Lung (tissue), 11 donors: ENCODE measurements at regions not wholly inside any gene's neighbourhood (a gene's known extent, or its start where the extent isn't known, plus 50 kb on each side); places are given as distances from the start of the nearest gene placed in this dataset.

ENCODE experiments used
- ATAC-seq: fragments of 200-7000 bp; cut with Tn5 transposase; one replicate; pipeline ENCODE4 v1.9.1; 2020; ENCODE audit warnings: moderate number of reproducible peaks; ENCODE audit not compliant: insufficient read depth, low FRiP score
- DNase-seq, 3 donors: peaks; one replicate each; pipeline ENCODE4 v3.0.0-alpha.2; 2013 to 2017
- H3K27ac ChIP-seq, 2 donors: one replicate each; pipeline ENCODE4 v1.5.1; 2013; ENCODE audit warnings: mild to moderate bottlenecking in 2 of 2, moderate library complexity in 2 of 2, control low read depth in 1 of 2, inconsistent platforms in 1 of 2, low read depth in 1 of 2, low read length in 1 of 2
- H3K27me3 ChIP-seq, 3 donors: one replicate each; pipeline ENCODE4 v1.5.1; 2013; ENCODE audit warnings: low read length in 2 of 3; ENCODE audit not compliant: control insufficient read depth in 3 of 3, insufficient read depth in 3 of 3
- H3K36me3 ChIP-seq, 4 donors: one replicate each; pipeline ENCODE4 v1.5.1; 2013; ENCODE audit warnings: low read length in 4 of 4, mild to moderate bottlenecking in 1 of 4, moderate library complexity in 1 of 4; ENCODE audit not compliant: control insufficient read depth in 4 of 4, insufficient read depth in 4 of 4
- H3K4me1 ChIP-seq, 5 donors: one replicate each; pipeline ENCODE4 v1.5.1; 2013; ENCODE audit warnings: low read length in 5 of 5, mild to moderate bottlenecking in 2 of 5, moderate library complexity in 1 of 5; ENCODE audit not compliant: control insufficient read depth in 5 of 5, insufficient read depth in 5 of 5
- H3K4me3 ChIP-seq: one replicate; pipeline ENCODE4 v1.5.1; 2013; ENCODE audit warnings: mild to moderate bottlenecking, control low read depth, moderate library complexity
- H3K9ac ChIP-seq, 2 donors: one replicate each; pipeline ENCODE4 v1.5.1; 2013; ENCODE audit warnings: low read length in 2 of 2, control low read depth in 1 of 2; ENCODE audit not compliant: insufficient read depth in 1 of 2
- H3K9me3 ChIP-seq, 4 donors: one replicate each; pipeline ENCODE4 v1.5.1; 2013; ENCODE audit warnings: low read length in 3 of 4, mild to moderate bottlenecking in 1 of 4, moderate library complexity in 1 of 4; ENCODE audit not compliant: control insufficient read depth in 4 of 4, insufficient read depth in 3 of 4
- CTCF ChIP-seq: IDR thresholded peaks from 2 replicates; pipeline ENCODE4 v1.5.1; 2012; ENCODE audit warnings: mild to moderate bottlenecking; ENCODE audit errors: control extremely low read depth, extremely low read depth
- WGBS, 2 donors: extraction: QIAGEN DNeasy Blood & Tissue Kit; methylation state at CpG; one replicate each; pipeline ENCODE4 v1.1.7; 2013; 5-methylcytosine and 5-hydroxymethylcytosine counted together
- donor health status: control.
- donor health status: control.
- donor health status: Bipolar disorder and iron deficiency.
- donor health status: healthy.
- donor health status: DM: yes; HTN: yes; CAD: no.

- H3K27ac ChIP-seq: no peak overlapping the region
- no peaks in the 10 kb centered on the region for H3K4me1 ChIP-seq
- H3K4me3 ChIP-seq: no peak overlapping the region
- no peak for TF ChIP-seq CTCF
- peaks cover 0 to 10% (median 0%) of the 10 kb centered on the region in 3 donors for H3K27me3 ChIP-seq
- no peak overlapping the region for H3K9ac ChIP-seq
- DNase-seq: no peak
- H3K9me3 ChIP-seq: peaks cover 0 to 2% (median 0%) of the 10 kb centered on the region in 4 donors
- no peaks in the 10 kb centered on the region for H3K36me3 ChIP-seq
- ATAC-seq: no peak
- 85 to 95% methylated on average over 5 of the region's 5 CpGs for WGBS, 2 donors
These were observed 409.2 kb upstream of the FGF13 start for GRCh38 chrX:139120760-139121159.

GRCh38 chrX:139113708-139114107 is 402.2 kb upstream of the FGF13 start:
- H3K27ac ChIP-seq: no peak overlapping the region
- no peak overlapping the region for H3K4me3 ChIP-seq
- no peaks in the 10 kb centered on the region for H3K9me3 ChIP-seq
- no peaks in the 10 kb centered on the region for H3K4me1 ChIP-seq
- no peak for TF ChIP-seq CTCF
- no peak for DNase-seq
- no peaks in the 10 kb centered on the region for H3K36me3 ChIP-seq
- no peak for ATAC-seq
- H3K27me3 ChIP-seq: peaks cover 0 to 9% (median 0%) of the 10 kb centered on the region in 3 donors
- WGBS, 2 donors: 75 to 78% methylated on average over 6 of the region's 6 CpGs
- no peak overlapping the region for H3K9ac ChIP-seq

DNA sequence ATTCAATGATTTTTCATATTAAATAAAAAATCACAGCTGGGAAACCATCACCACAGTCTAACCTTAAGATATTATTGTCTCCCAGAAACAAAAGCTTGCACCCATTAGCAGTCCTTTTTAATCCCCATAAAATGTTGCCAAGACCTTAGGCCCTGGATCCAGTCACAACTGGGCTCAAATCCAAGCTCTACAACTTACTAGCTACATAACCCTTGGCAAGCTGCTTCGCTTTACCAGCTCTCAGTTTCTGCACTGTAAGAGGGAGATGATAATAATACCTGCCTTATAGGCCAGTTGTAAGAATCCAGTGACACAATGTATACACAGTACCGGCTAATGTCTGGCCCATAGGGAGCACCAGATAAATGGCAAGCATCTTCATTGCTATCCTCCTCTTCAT is 400.9 kb upstream of the FGF13 start:
- DNase-seq (peak in 2 of 3 donors; percentile 4 to 55), ATAC-seq (no peak)
- Histone ChIP-seq H3K36me3 (no peaks in the 10 kb centered on the region), H3K9ac (no peak overlapping the region), H3K9me3 (no peaks in the 10 kb centered on the region), H3K27ac (no peak overlapping the region), H3K4me3 (no peak overlapping the region), H3K27me3 (peaks cover 0 to 2% (median 0%) of the 10 kb centered on the region in 3 donors), H3K4me1 (no peaks in the 10 kb centered on the region)
- TF ChIP-seq CTCF: no peak
- 73 to 79% methylated on average over 2 of the region's 2 CpGs for WGBS, 2 donors

- Histone ChIP-seq H3K9me3 (no peaks in the 10 kb centered on the region), H3K27me3 (no peaks in the 10 kb centered on the region), H3K4me1 (no peaks in the 10 kb centered on the region), H3K36me3 (no peaks in the 10 kb centered on the region), H3K27ac (no peak overlapping the region), H3K9ac (no peak overlapping the region), H3K4me3 (no peak overlapping the region)
- ATAC-seq: no peak
- 55 to 68% methylated on average over 2 of the region's 2 CpGs for WGBS, 2 donors
- no peak for DNase-seq
- TF ChIP-seq CTCF: no peak
These were observed 394.6 kb upstream of the FGF13 start for GRCh38 chrX:139106069-139106468.
